Activated naive CD4-positive, alpha-beta T cell treated with anti-CD3 and anti-CD28 coated beads, Interleukin-2, amount 50 U/mL, for 72 hours (primary cell): ENCODE measurements at regions not wholly inside any gene's neighbourhood (a gene's known extent, or its start where the extent isn't known, plus 50 kb on each side); places are given as distances from the start of the nearest gene placed in this dataset.

Experiments used
- ATAC-seq, 2 donors: fragments of 150-1000 bp; cut with Tn5 transposase; 2 replicates each; pipeline ENCODE4 v1.10.0; 2021; ENCODE audit warnings: mild to moderate bottlenecking in 2 of 2, moderate library complexity in 2 of 2
- DNase-seq, 2 donors: peaks; one replicate each; pipeline ENCODE4 v3.0.0; 2021 to 2022; ENCODE audit warnings: low spot score in 2 of 2
- H3K27ac Mint-ChIP-seq, 2 donors: one replicate each; pipeline ENCODE4 v1.8.0; 2022; ENCODE audit warnings: mild to moderate bottlenecking in 2 of 2, mixed read lengths in 2 of 2
- H3K36me3 Mint-ChIP-seq, 2 donors: one replicate each; pipeline ENCODE4 v1.8.0; 2022; ENCODE audit warnings: mixed read lengths in 2 of 2
- H3K9me3 Mint-ChIP-seq, 2 donors: one replicate each; pipeline ENCODE4 v1.8.0; 2022; ENCODE audit warnings: mixed read lengths in 2 of 2

DNA sequence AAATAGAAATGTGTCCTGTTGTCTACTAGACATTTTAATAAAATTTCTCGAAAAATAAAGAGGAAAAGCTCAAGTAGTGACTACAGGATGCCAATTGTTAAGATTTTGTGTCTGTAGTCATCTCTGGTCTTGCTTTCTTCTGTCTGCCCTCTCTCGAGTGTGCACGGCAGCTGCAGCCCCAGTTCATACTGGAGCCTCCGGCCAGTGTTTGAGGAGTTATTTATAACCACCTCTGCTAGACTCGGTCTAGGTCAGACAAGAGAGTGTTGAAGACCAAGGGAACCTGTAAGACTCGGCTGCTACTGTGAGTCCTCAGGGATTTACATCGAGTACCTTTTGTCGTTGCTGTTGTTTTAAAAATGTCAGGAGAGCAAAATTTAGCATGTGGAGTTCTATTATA lies 810.1 kb upstream of the POU3F3 start:
- ATAC-seq: no peak
- Mint-ChIP-seq H3K36me3 (no peaks in the 10 kb centered on the region), H3K9me3 (peaks cover 0 to 8% of the 10 kb centered on the region in 2 donors), H3K27ac (no peak overlapping the region)
- DNase-seq: no peak

DNA sequence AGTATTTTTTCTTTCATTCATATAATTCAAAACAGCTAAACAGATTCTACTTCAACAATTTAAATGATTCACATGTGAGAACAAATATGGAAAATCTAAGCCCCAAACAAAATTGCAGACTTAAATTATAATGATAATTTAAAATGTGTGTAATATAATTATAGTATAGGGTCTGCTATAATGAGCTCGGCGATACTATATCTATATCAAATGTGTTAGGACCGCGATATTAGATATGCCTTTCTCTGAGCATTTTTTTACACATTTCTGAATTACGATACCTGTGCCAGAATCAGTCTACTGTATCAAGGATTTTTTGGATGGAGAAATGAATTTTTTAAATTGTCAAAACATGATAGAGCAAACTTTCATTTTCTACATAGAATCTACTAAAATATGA lies 808.8 kb upstream of the POU3F3 start:
- H3K9me3 Mint-ChIP-seq: peaks cover 0 to 5% of the 10 kb centered on the region in 2 donors
- DNase-seq (no peak), ATAC-seq (no peak)
- no peaks in the 10 kb centered on the region for H3K36me3 Mint-ChIP-seq
- H3K27ac Mint-ChIP-seq: no peak overlapping the region

DNA sequence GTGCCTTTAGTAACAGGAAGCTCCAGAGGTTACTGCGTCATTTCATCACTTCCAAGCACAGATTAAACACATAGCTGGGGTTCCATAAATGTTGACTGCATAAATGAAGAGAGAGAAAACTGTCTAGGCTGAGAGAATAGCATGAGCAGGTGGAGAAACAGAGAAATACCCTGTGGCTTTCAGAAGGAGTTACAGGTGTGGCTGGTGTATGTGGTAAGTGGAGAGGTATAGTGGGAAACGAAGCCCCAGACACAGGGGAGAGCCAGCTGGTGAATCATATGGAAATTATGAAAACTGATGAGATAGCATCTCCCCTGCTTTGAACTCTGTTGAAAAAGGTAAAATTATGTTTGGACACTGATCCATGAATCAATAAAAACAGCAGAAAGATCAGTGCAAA lies 807.4 kb upstream of the POU3F3 start:
- peaks cover 0 to 5% of the 10 kb centered on the region in 2 donors for H3K9me3 Mint-ChIP-seq
- ATAC-seq (no peak), DNase-seq (no peak)
- H3K36me3 Mint-ChIP-seq: no peaks in the 10 kb centered on the region
- H3K27ac Mint-ChIP-seq: no peak overlapping the region

DNA sequence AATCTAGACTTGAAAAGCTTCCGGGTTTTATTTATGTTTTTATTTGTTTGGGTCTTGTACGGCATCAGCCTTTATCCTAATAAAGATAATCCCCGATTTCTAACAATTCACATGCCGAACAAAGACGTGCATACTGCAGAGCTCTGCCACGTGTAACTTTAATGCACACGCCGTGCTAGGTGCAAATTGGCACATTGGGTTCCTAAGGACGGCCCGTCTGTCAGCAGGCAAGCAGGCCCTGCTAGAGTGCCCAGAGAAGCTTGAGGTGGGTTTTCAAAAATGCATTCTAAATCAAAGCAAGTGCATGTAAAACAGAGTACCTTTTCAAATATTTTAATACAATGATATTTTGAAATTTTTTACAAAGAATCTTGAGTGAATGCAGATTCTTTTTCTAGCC lies 806.4 kb upstream of the POU3F3 start:
- DNase-seq: no peak
- Mint-ChIP-seq H3K9me3 (peaks cover 0 to 5% of the 10 kb centered on the region in 2 donors), H3K36me3 (no peaks in the 10 kb centered on the region), H3K27ac (no peak overlapping the region)
- no peak for ATAC-seq

DNA sequence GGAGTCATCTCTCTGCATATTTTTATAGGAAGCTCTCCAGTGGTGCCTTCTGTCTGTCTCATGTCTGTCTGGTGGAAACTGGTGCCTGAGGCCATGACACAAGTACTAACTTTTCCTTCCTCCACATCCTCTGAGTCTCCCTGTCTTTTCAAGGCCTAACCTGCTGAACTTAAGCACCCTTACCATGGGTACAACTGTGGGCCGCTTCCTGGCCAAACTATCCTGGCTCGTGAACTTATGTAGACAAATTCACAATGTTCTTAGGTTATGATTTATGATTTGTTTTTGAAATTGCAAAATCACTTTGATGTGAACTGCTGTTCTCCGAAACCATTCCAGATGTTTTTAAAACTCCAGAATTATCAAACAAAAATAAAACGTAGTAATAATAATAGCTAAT lies 804.5 kb upstream of the POU3F3 start:
- Mint-ChIP-seq H3K9me3 (peaks cover 0 to 8% of the 10 kb centered on the region in 2 donors), H3K36me3 (no peaks in the 10 kb centered on the region), H3K27ac (no peak overlapping the region)
- DNase-seq (no peak), ATAC-seq (no peak)

DNA sequence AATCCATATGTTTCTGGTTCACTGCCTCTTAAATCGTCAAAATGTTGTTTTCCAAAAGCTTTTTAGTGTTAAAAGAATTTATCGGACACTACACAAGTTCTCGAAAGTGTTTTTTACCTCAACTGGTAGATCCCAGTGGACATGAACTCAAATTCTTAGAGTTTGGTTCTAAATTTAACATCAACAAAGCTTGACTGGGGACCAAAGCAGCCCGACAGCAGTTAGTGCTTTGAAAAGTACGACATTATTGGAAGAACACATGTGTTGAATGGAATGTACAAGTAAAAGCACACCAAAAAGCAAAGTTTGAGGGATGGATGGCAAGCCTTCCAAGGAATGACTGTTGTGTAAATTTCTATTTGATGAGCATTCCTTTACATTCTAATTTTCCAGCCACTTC lies 803.9 kb upstream of the POU3F3 start:
- ATAC-seq: no peak
- Mint-ChIP-seq H3K9me3 (peaks cover 0 to 8% of the 10 kb centered on the region in 2 donors), H3K27ac (no peak overlapping the region), H3K36me3 (no peaks in the 10 kb centered on the region)
- no peak for DNase-seq

DNA sequence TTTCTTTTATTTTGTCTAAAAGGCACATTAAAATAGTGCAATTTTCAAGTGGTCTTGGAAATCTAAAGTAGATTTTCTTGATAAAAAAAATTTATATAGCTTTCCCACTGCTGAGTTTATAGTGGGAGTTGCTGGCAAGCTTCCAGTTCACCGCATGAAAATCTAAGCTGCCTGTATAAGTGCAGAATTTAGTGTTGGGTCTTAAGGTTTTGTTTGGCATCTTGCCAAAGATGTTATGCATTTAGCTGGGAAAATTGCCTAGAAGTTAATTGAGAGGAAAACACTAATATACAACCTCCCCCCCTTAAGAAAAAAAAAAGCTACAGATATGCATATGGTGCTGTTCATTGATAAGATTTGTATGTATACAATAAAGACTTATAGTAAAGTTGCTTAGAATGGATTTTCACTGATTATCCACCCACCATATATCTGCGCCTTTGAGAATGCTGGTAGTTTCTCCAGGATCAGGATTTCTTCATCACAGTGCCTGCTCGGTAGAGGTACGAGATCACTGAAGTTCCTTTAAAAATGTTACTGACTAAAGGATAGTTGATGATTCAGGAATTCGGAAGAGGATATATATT lies 803.2 kb upstream of the POU3F3 start:
- Mint-ChIP-seq H3K27ac (no peak overlapping the region), H3K9me3 (peaks cover 0 to 8% of the 10 kb centered on the region in 2 donors), H3K36me3 (no peaks in the 10 kb centered on the region)
- no peak for ATAC-seq
- DNase-seq: no peak

DNA sequence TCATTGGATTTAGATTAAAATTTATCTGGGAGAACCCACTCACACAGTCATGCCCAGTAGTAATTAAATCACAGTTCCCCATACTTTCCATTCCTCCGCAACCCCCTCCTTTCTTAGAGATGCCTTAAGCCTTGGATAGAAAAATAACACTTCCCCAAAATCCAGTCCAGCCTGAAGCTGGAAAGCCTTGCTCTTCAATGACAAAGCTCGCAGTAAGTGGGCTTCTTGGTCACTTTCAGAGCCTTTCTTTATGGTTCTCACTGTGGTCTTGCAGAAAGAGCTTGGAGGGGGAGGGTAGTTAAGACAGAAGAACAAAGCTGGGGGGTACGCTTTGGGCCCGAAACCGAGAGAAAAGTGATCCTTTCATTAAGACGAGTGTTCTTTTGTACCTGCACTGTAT lies 802.1 kb upstream of the POU3F3 start:
- Mint-ChIP-seq H3K9me3 (peaks cover 0 to 4% of the 10 kb centered on the region in 2 donors), H3K36me3 (no peaks in the 10 kb centered on the region), H3K27ac (no peak overlapping the region)
- DNase-seq (no peak), ATAC-seq (no peak)

DNA sequence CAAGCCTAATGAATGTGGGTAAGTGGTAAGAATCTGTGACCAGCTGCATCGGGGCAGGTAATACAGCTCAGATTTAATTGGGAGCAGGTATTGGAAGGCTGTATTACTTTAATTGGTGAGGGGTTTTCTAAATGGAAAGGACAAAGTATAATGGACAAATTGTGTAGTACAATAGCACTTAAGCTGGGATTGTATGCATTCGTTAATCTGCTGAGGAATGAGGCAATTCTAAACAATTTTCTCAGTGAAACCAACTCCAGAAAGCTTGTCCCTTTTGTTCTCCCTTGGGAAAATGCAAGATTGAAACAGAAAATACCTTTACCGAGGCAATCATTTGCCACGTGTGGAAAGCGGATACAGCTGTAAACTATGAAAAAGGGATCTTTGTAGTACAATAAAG lies 801.6 kb upstream of the POU3F3 start:
- Mint-ChIP-seq H3K27ac (no peak overlapping the region), H3K9me3 (peaks cover 0 to 4% of the 10 kb centered on the region in 2 donors), H3K36me3 (no peaks in the 10 kb centered on the region)
- DNase-seq (no peak), ATAC-seq (no peak)

DNA sequence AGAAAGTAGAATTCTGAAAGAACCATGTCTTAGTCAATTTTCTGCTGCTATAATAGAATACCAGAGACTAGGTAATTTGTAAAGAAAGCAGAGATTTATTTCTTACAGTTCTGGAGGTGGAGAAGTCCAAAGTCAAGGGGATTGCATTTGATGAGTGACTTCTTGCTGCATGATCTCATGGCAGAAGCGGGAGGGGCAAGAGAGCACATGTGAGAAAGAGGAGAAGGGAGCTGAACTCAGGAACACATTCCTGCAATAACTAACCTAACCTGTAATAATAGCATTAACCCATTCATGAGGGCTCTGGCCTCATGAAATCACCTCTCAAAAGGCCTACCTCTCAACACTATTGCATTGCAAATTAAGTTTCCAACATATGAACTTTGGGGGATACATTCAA lies 797.5 kb upstream of the POU3F3 start:
- ATAC-seq (no peak), DNase-seq (no peak)
- Mint-ChIP-seq H3K36me3 (no peaks in the 10 kb centered on the region), H3K27ac (no peak overlapping the region), H3K9me3 (peaks cover 7 to 11% of the 10 kb centered on the region in 2 donors)

DNA sequence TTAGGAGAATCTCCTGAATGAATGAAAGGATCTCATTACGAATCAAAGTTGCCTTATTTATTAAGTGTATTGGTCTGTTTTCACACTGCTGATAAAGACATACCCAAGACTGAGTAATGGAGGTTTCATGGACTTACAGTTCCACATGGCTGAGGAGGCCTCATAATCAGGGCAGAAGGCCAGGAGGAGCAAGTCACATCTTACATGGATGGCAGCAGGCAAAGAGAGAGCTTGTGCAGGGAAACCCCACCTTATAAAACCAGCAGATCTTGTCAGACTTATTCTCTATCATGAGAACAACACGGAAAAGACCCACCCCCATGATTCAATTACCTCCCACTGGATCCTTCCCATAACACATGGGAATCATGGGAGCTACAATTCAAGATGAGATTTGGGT lies 785.2 kb upstream of the POU3F3 start:
- no peaks in the 10 kb centered on the region for H3K36me3 Mint-ChIP-seq
- no peak for ATAC-seq
- H3K9me3 Mint-ChIP-seq: no peaks in the 10 kb centered on the region
- no peak for DNase-seq
- H3K27ac Mint-ChIP-seq: no peak overlapping the region

DNA sequence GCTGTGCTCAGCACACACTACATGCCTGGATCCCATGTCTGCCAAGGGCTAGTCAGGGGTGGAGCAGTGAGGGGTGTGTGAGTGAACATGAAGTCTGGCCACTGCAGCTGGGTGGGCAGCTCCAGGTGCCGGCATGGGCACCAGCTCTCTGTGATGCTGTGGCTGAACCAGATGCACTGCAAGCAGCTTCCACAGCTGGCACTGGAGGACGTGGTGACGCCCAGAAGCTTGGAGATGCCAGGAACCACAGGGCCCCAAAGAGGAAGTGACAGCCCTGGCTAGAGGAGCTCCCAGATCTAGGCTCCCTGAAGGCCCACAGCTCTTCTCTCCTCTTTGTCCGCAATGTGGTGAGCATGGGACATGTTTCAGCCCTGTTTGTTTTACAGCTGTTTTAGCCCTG lies 776.3 kb upstream of the POU3F3 start:
- ATAC-seq (no peak), DNase-seq (no peak)
- Mint-ChIP-seq H3K27ac (no peak overlapping the region), H3K36me3 (peaks cover 0 to 4% of the 10 kb centered on the region in 2 donors), H3K9me3 (peaks cover 9 to 14% of the 10 kb centered on the region in 2 donors)

DNA sequence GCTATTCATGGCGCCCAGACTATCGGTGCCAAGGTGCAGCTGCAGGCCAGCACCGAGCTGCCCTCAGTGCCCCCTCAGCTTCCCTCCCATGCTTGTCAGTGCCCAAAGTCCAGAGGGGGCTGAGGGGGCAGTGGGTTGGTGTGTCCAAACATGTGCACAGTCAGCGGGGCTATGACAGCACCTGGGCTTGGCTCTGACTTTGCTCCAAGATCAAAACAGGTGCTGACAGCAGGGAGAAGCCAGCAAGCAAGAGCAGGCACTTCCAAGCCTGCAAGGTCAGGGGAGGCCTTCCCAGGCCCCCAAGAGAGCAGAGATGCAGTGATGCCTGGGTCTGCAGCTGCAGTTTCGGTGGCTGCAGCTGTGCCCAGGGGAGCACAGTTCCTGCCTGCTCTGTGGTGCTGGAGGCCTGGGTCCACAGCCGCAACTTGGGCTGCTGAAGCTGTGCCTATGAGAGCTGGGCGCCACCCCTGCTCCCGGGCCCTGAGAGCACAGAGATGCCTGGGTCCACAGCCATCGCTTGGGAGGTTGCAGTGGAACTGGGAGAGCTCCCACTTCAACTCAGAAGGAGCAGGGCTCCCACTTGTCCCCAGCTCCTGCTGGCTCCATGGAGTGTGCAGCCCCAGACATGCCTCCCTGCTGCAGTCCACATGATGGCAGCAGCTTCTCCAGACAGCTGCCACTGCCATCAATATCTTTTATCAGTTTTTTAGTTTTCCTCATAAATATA lies 775.3 kb upstream of the POU3F3 start:
- Mint-ChIP-seq H3K27ac (no peak overlapping the region), H3K9me3 (peaks cover 14% of the 10 kb centered on the region in 2 donors), H3K36me3 (peaks cover 0 to 4% of the 10 kb centered on the region in 2 donors)
- DNase-seq (no peak), ATAC-seq (no peak)

DNA sequence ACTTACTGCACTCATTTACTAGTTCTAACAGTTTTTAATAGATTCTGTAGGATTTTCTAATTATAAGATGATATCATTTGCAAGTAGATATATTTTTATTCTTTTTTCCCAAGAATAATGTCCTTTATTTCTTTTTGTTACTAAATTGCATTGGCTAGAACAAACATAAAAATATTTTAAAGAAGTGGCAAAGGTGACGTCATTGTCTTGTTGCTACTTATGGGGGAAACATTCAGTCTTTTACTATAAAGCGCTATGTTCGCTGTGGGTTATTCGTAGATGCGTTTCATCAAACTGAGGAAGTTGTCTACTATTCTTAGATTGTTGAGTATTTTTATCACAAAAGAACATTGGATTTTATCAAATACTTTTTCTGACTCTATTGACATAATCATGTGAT lies 765.2 kb upstream of the POU3F3 start:
- ATAC-seq (no peak), DNase-seq (no peak)
- no peaks in the 10 kb centered on the region for H3K36me3 Mint-ChIP-seq
- H3K9me3 Mint-ChIP-seq: peaks cover 9 to 14% of the 10 kb centered on the region in 2 donors
- no peak overlapping the region for H3K27ac Mint-ChIP-seq

DNA sequence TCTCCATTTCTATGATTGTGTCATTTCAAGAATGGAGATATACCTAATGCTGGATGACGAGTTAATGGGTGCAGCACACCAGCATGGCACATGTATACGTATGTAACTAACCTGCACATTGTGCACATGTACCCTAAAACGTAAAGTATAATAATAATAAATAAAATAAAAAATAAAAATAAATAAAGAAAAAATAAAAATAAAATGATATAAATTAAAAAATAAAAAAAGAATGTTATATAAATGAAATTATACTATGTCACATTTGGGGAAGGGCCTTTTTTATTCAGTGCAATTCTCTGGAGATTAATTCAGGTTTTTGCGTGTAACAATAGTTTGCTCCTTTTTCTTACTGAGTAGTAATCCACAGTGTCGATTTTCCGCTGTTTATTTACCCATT lies 763.5 kb upstream of the POU3F3 start:
- no peaks in the 10 kb centered on the region for H3K36me3 Mint-ChIP-seq
- no peak overlapping the region for H3K27ac Mint-ChIP-seq
- ATAC-seq (no peak), DNase-seq (no peak)
- H3K9me3 Mint-ChIP-seq: peaks cover 12 to 14% of the 10 kb centered on the region in 2 donors

DNA sequence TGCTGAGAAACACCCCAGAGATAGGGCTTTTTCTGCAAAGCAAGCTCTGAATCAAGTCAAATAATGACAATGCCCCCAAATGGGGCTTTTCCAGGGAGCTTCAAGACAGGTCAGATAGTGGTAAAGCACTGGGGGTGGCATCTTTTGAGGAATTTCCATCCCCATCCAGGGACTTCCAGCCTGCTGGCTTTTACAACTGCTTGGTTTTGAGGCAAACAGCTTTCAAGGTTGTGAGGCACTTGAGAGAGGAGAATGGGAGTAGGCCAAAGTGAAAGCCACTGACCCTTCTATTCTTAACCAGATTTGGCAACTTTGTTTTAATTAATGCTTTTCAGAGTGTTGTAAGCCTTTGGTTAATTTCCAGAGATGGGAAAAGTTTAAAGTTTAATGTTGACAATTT lies 762.0 kb upstream of the POU3F3 start:
- ATAC-seq (no peak), DNase-seq (no peak)
- H3K9me3 Mint-ChIP-seq: peaks cover 14 to 15% of the 10 kb centered on the region in 2 donors
- no peaks in the 10 kb centered on the region for H3K36me3 Mint-ChIP-seq
- H3K27ac Mint-ChIP-seq: no peak overlapping the region

DNA sequence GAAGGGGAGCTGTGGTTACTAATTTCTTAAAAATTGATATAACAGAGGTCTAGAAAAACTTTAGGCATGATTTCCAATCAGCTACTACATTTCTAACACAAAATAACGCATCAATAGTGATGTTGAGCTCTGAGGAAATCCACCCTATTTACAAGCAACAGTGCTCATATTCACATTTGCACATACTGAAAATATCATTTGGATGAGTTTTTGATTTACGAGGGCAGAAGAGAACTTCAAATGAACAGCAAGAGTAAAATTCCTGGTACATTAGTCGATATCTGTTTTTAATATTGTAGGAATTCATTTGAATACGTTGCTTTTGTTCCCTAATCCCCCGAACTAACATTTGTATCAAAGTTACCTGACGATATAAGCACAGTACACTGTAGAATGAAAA lies 761.0 kb upstream of the POU3F3 start:
- ATAC-seq (no peak), DNase-seq (no peak)
- H3K27ac Mint-ChIP-seq: no peak overlapping the region
- H3K36me3 Mint-ChIP-seq: no peaks in the 10 kb centered on the region
- H3K9me3 Mint-ChIP-seq: peaks cover 14 to 17% of the 10 kb centered on the region in 2 donors

DNA sequence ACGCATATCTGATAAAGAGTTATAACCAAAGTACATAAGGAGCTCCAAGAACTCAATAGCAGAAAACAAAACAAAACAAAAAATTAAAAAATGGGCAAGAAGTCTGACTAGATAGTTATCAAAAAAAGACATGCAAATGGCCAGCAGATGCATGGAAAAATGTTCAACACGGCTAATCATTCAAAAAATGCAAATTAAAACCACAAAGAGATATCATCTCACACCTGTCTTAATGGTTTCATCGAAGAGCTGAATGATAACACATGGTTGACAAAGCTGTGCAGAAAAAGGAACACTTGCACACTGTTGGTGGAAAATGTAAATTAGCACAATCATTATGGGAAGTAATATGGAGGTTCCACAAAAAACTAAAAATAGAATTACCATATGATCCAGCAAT lies 751.3 kb upstream of the POU3F3 start:
- DNase-seq (no peak), ATAC-seq (no peak)
- Mint-ChIP-seq H3K27ac (no peak overlapping the region), H3K36me3 (no peaks in the 10 kb centered on the region), H3K9me3 (no peaks in the 10 kb centered on the region)
